ENCODE measurements at regions not wholly inside any gene's neighbourhood (a gene's known extent, or its start where the extent isn't known, plus 50 kb on each side); places are given as distances from the start of the nearest gene placed in this dataset.

DNA sequence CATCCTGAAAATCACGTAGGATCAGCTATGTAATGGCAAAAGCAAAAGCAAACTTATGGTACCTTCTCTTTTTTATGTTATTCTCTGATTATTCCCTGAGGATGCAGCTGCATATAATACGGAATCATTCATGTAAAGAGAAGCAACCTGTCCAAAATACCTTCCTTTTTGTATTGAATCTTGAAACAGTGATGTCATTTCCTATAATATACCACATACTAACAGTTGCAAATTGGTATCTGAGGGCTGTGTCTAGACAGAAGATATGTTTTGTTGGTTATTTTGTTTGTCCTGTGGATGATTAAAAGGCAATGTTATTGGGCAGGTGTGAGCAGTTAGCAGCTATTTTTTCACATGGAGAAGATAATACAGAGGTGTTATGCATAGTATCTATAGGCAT, 161.4 kb upstream of the AHI1 start:
- intact Hi-C loops (cut with DNase I): no loop called here
- DNase-seq: no peak
- Histone ChIP-seq H3K27me3 (no peaks in the 10 kb centered on the region), H3K27ac (no peak overlapping the region), H3K36me3 (replicated peaks in 1 of 2; ENCODE audit: insufficient read depth in 1 of 2, low read depth in 2 of 2) (no peaks in the 10 kb centered on the region), H3K9me3 (no peaks in the 10 kb centered on the region), H3K4me3 (no peak overlapping the region), H3K4me1 (no peaks in the 10 kb centered on the region)
- ATAC-seq: no peak
- no peak for TF ChIP-seq POLR2A (IDR thresholded peaks at IDR 0.05)
- TF ChIP-seq, protein P1, sequence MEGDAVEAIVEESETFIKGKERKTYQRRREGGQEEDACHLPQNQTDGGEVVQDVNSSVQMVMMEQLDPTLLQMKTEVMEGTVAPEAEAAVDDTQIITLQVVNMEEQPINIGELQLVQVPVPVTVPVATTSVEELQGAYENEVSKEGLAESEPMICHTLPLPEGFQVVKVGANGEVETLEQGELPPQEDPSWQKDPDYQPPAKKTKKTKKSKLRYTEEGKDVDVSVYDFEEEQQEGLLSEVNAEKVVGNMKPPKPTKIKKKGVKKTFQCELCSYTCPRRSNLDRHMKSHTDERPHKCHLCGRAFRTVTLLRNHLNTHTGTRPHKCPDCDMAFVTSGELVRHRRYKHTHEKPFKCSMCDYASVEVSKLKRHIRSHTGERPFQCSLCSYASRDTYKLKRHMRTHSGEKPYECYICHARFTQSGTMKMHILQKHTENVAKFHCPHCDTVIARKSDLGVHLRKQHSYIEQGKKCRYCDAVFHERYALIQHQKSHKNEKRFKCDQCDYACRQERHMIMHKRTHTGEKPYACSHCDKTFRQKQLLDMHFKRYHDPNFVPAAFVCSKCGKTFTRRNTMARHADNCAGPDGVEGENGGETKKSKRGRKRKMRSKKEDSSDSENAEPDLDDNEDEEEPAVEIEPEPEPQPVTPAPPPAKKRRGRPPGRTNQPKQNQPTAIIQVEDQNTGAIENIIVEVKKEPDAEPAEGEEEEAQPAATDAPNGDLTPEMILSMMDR (IDR thresholded peaks at IDR 0.05): no peak
- WGBS, 2 donors: 83 to 87% methylated on average over 2 of the region's 2 CpGs

DNA sequence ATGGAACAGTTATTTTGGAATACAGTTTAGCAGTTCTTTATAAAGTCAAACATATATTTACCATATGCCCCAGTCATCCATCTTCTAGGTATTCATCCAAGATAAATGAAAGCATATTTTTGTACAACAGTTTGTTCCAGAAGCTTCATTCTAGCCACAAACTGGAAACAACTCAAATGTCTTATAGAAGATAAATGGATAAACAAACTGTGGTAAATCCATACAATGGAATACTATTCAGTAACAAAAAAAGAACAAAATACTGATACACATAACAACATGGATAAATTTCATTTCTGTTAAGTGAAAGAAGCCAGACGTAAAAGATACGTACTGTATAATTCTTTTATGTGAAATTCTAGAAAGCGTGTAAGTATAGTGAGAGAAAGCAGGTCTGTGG, 167.0 kb upstream of the AHI1 start:
- Histone ChIP-seq H3K4me1 (no peaks in the 10 kb centered on the region), H3K27me3 (no peaks in the 10 kb centered on the region), H3K27ac (no peak overlapping the region), H3K36me3 (replicated peaks in 1 of 2; ENCODE audit: insufficient read depth in 1 of 2, low read depth in 2 of 2) (no peaks in the 10 kb centered on the region), H3K9me3 (no peaks in the 10 kb centered on the region), H3K4me3 (no peak overlapping the region)
- ATAC-seq (no peak), DNase-seq (no peak)
- intact Hi-C loops (cut with DNase I): no loop called here
- 94 to 96% methylated on average over 3 of the region's 3 CpGs for WGBS, 2 donors
- no peak for TF ChIP-seq POLR2A (IDR thresholded peaks at IDR 0.05)
- TF ChIP-seq, protein P1 (IDR thresholded peaks at IDR 0.05): no peak

DNA sequence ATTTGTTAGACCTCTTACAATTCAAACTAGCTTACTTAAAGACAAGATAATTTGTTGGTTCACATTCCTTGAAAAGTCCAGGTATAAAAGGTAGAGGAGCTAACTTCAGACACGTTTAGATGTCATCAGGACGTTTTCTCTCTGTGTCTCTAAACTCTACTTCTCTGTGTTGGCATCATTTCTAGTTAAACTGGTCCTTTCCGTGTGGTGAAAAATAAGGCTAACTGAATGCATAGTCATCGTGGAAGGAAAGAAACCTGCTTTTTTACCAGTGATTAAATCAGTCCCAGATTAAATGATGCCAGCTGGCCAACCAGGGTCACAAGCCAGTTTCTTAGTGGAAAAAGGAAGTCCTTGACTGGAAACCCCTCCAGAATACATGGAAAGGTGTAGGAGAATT, 168.4 kb upstream of the AHI1 start:
- ATAC-seq: no peak
- 47 to 52% methylated on average over 4 of the region's 4 CpGs for WGBS, 2 donors
- Histone ChIP-seq H3K36me3 (replicated peaks in 1 of 2; ENCODE audit: insufficient read depth in 1 of 2, low read depth in 2 of 2) (no peaks in the 10 kb centered on the region), H3K9me3 (no peaks in the 10 kb centered on the region), H3K27ac (no peak overlapping the region), H3K4me3 (no peak overlapping the region), H3K27me3 (no peaks in the 10 kb centered on the region), H3K4me1 (no peaks in the 10 kb centered on the region)
- no peak for DNase-seq
- intact Hi-C loops (cut with DNase I): no loop called here
- TF ChIP-seq POLR2A (IDR thresholded peaks at IDR 0.05): no peak
- TF ChIP-seq, protein P1 (IDR thresholded peaks at IDR 0.05): no peak

- no peak overlapping the region for H3K27ac ChIP-seq
- no peaks in the 10 kb centered on the region for H3K27me3 ChIP-seq
- no peaks in the 10 kb centered on the region for H3K9me3 ChIP-seq
- no peaks in the 10 kb centered on the region for H3K4me1 ChIP-seq
- no peak for DNase-seq
- no peak overlapping the region for H3K4me3 ChIP-seq
- 52 to 62% methylated on average over 12 of the region's 12 CpGs for WGBS, 2 donors
- TF ChIP-seq, protein P1 (IDR thresholded peaks at IDR 0.05): no peak
- TF ChIP-seq POLR2A (IDR thresholded peaks at IDR 0.05): no peak
- intact Hi-C loops (cut with DNase I): no loop called here
- no peak for ATAC-seq
- H3K36me3 ChIP-seq (replicated peaks in 1 of 2; ENCODE audit: insufficient read depth in 1 of 2, low read depth in 2 of 2): no peaks in the 10 kb centered on the region
Measured at GRCh38 chr6:135667691-135668455, 170.3 kb upstream of the AHI1 start.

- WGBS, 2 donors: 88 to 91% methylated on average over 6 of the region's 6 CpGs
Measured at GRCh38 chr6:135672256-135672655, 174.7 kb upstream of the AHI1 start.

More at GRCh38 chr6:135672256-135672655, 174.7 kb upstream of the AHI1 start:
- DNase-seq: no peak
- Histone ChIP-seq H3K27ac (no peak overlapping the region), H3K36me3 (replicated peaks in 1 of 2; ENCODE audit: insufficient read depth in 1 of 2, low read depth in 2 of 2) (no peaks in the 10 kb centered on the region), H3K4me3 (no peak overlapping the region), H3K4me1 (no peaks in the 10 kb centered on the region), H3K9me3 (no peaks in the 10 kb centered on the region), H3K27me3 (no peaks in the 10 kb centered on the region)
- ATAC-seq: no peak
- no peak for TF ChIP-seq POLR2A (IDR thresholded peaks at IDR 0.05)
- TF ChIP-seq, protein P1 (IDR thresholded peaks at IDR 0.05): no peak
- intact Hi-C loops (cut with DNase I): no loop called here

Measured in body of pancreas (tissue), 4 donors.